ENCODE measurements at regions not wholly inside any gene's neighbourhood (a gene's known extent, or its start where the extent isn't known, plus 50 kb on each side); places are given as distances from the start of the nearest gene placed in this dataset.
"Not testable (repeated sequence)": the region's sequence is repeated elsewhere in the genome, so short reads cannot be mapped to it uniquely, and the experiment has no call there.

DNA sequence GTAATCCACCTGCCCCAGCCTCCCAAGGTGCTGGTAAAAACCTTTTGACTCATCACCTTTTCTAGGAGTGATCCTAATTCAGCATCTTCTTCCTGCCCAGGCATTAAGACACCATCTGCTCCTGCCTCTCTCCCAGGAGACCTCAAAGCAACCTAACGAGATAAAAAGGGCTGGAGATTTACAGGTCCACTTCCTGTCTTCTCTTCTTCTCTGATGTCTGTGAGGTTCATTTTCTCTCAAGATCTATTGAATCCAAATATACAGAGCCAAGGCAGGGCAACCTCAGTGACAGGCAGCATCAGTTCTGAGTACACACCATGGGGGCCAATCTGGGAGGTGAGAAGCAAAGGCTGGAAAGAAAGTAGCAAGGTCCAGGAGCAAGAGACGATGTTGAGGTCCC is 219.4 kb downstream of the SETD4 start:
- DNase-seq = no peak

DNA sequence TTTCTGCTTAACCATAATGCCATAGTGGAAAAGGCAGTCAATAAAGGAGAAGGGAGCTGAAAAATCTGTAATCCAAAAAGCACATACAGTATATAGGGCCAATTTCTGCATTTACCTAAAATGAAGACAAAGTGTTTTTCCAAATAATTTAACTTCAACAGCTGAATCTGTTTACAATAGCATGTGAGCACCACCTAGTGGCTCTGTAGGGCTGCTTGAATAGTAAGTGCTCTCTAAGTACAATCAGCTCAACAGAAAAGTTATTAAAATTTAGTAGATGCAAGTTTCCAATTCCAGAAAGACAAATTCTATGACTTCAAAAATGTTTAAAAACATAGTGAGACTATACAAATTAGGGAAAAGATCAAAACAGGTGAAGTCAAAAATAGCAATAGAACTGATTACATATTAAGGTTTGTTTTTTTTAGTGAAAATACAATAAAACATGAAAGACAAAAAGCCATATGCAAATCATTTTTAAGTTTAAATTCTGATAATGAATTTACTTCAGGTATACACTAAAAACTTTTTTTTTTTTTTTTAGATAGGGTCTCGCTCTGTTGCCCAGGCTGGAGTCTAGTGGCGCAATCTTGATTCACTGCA is 220.0 kb downstream of the SETD4 start:
- DNase-seq = peak; percentile 66

DNA sequence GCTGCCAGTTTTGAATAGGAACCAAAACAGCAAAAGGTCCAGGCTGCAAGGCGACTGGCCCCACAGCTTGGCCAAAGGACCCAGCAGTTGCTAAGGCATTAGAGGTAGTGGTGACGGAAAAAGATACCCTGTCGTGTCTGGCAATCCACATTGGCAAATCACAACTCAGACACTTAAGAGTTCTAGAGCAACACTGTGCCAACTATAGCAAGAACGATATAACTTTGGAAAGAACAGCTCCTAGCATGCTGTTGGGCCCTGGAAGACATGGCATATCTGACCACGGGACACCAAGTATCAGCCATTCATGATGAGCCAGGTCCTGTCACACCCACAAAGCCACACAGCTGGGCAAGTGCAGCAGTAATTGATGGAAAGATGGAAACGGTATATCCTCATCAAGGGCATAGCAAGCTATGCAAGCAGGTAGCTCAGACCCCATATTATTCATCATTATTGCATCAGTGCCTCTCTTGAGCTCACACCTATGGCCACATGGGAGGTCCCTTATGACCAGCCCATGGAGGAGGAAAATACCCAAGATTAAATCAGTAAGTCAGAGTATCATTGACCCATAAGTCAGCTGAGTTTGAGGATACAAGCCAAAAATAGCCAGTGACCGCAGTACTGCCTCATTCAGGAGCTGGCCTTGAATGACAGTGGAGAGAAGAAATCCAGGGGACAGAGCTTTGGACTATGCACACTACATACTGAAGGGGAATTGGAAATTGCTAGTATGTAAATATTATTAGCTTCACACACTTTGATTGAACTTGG is 221.2 kb downstream of the SETD4 start:
- DNase-seq = no peak

DNA sequence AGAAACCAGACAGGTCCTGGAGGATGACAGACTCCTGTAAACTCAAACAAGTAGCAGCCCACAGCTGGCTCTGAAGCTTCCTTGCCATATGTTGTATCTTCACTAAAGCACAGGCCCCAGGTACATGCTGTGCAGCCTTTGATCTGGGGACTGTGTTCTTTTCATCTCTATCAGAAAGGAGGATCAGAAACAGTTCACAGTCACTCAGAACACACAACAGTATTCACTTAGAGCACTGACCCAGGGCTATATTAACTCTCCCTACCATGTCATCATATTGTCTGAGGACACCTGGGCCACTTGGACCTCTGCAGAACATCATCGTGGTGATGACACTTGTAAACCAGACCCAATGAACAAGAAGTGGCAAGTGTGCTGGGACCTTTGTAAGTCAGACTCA is 222.0 kb downstream of the SETD4 start:
- DNase-seq = no peak

DNA sequence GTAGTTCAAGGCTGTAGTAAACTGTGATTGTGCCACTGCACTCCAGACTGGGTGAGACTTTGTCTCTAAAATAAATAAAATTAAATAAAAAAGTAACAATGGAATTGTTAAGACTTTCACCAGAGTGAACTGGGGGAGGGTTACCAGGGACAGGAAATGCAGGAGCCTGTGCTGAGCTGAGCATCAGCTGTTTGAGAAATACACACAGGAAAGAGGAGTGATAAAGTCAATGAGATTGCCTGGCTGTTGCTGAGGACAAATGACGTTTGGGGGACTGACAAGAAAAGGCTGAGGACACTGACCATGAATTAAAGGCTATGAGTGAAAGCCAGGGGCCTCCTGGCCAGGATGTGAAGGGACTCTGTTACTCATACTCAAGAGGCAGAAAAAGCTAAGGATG is 226.3 kb downstream of the SETD4 start:
- DNase-seq = no peak

DNA sequence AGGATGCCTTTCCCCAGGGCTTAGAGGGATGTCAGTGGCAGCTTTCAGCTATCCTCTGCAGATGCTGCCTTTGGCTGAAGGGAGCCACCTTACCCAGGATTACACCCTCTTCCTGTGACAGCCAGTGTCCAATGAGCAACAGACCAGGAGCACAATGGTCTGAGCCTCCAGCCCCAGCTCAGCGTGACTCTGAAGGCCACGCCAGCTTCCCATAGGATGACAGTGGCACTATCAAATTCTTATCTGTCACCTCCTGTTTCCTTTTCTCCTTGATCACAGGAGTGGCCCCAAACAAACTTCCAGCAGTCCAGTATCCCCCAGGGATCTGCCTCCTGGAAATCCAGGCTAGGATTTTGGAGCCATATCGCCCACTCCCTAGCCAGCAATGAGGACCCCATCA is 226.9 kb downstream of the SETD4 start:
- no peak for DNase-seq

DNA sequence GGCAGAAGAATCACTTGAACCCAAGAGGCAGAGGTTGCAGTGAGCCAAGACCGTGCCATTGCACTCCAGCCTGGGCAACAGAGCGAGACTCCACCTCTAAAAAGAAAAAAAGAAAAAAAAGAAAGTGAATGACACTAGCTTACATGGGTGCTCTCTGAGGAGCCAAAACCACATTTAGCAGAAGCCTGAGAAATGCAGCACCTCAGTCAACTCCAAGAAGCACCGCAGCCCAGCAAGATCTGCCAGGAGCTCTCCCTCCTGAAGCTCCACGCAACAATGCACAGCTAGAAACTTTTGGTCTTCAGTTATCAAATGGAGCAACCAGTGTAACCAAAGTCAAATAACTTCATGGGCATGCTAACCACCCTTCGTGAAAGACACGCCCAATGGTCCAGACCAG is 229.1 kb downstream of the SETD4 start:
- no peak for DNase-seq

DNA sequence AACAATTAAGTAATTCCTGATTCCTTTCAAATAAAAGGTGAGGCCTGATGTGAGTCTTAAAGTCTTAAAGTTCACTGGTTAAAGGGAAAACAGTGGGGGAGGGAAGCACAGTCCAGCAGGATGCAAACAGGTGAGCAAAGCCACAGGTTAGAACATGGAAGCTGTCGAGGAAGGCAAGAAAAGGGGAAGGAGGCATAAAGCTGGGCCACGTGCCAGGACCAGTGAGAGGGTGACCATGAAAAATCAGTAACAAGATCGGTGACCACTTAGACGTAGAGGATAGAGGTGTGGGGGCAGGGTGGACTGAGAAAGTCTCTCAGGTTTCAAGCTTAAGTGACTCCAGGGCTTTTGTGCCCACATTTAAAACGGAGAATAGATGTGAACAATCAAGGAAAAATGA is 231.3 kb downstream of the SETD4 start:
- peak; percentile 83 for DNase-seq

DNA sequence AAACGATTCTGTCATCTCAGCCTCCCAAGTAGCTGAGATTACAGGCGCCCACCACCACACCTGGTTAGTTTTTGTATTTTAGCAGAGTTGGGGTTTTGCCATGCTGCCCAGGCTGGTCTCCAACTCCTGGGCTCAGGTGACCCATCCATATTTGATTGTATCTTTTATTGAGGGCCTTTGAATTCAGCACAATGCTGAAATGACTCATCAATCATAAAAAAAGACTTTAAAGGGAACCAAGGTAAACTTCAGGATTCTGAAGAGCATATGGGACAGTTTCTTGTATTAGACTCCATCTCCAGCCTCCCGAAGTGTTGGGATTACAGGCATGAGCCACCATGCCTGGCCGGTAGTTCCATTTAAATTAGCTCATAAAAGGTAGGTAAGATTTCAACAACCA is 232.2 kb downstream of the SETD4 start:
- no peak for DNase-seq

DNA sequence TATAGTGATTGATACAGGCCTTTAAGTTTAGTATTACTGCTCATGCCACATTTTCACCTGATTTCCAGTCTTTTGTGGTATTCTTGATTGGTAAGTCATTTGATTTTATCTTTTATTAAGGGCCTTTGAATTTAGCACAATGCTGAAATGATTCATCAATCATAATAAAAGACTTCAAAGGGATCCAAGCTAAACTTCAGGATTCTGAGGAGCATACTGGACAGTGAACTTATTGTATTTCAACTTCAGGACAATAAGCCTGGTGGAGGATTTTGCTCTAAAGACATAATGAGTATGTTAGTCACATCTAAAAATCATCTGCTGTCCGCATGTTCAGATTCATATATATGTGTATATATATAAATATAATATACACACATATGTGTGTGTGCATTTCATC is 233.3 kb downstream of the SETD4 start:
- no peak for DNase-seq

DNA sequence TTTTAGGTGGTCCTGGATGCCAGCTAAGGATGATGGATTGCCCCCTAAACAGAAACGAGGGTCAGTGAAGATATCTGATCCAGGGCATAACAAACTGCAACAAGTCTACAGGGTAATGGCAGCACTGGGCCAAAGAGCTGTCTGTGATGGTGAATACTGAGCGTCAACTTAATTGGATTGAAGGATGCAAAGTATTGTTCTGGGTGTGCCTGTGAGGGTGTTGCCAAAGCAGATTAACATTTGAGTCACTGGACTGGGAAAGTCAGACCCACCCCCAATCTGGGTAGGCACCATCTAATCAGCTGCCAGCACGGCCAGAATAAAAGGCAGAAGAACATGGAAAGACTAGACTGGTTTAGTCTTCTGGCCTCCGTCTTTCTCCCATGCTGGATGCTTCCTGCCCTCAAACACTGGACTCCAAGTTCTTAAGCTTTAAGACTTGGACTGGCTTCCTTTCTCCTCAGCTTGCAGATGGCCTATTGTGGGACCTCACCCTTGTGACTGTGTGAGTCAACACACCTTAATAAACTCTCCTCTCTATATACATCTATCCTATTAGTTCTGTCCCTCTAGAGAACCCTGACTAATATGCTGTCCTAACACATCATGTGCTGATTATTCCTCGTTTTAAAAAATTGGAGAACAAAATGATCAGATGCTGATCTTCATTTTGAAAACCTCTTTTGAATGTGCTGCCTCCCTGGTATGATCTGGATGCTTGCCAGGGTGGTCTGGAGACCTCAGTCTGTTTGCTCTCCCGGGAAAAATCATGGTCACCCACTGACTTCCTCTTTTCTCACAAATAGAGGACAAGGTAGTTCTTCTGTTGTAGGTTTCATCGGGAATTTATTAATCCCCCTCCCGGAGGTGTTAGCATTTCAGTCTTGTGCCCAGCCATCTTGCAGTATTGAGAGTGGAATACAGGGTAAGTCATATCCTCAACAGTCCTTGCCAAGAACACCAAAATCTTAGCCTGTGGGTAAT is 234.7 kb downstream of the SETD4 start:
- no peak for DNase-seq

DNA sequence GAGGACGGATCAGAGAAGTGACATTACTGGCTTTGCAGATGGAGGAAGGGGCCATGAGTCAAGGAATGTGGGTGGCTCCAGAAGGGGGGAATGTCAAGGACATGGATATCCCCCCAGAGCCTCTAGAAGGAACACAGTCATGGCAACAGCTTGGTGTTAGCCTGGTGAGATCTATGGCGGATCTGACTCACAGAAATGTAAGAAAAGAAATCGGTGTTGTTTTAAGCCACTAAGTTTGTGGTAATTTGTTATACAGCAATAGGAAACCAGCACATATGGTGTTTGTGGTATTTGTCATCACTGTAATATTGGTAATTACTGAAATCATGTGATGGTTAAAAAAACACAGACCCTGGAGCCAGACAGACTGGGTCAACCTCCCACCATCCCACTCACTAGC is 236.2 kb downstream of the SETD4 start:
- DNase-seq = no peak

DNA sequence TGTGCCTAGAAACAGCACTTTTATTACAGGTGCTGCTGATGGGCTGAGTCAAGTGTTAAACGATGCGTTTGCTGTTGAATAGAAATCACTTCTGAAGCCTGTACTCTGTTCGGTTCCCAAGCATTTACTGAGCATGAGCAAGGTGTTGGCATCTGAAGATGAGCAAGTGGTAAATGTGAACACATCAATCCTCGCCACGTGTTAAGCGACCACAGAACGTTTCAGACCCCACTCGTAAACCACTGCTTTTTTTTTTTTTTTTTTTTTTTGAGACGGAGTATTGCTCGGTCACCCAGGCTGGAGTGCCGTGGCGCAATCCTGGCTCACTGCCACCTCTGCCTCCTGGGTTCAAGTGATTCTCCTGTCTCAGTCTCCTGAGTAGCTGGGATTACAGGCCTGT is 241.2 kb downstream of the SETD4 start:
- no peak for DNase-seq

DNA sequence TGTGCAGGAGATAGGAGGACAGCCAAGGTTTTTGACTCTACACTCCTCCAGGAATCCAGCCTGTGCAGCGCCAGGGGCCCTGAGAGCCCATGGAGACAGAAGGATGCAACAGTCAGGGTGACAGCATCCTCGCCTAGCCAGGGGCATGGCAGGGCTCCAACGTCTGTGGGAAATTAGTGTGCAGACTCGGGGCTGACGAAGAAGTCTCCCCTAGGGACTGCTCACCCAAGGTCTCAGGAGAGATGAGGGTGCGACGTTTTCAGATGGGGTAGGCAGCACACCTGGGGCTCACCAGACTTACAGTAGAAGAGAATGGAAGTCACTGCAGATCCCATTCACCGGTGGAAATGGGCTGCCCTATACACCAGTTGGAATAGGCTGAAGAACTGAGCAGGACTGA is 241.7 kb downstream of the SETD4 start:
- DNase-seq = no peak

DNA sequence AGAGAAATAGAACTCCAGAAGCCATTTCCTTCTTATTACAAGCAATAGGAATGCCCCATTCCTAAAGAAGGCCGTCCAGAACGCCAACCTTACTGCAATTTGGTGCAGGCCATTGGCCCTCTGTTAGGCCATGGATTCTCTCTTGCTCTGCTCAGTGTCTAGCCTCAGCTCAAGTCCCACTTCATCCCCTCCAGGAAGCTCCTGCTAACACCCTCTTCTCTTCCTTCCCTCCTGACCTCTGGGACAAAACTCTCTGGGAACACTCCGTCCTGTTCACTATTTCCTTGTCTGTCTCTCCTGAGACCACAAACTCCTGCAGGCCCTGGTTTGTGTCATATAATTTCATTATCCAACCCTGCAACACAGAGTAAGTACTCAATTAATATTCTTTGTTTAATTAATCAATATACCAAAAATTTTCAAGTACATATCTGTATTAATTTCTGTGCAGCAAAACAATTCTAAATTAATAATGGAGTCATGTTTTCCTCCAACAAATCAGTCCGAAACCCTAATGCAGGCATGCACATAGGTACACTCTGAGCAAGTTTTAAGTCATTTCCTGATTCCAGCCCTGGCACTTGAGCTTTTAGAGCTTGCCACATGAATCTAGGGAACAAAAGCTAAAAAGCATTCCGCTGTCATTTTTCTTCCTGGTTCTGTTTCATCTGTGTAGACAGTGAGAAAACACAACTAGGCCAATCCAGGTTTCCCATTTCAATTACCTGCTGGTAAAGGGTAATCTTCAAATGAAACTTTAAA is 245.3 kb downstream of the SETD4 start:
- DNase-seq = no peak

DNA sequence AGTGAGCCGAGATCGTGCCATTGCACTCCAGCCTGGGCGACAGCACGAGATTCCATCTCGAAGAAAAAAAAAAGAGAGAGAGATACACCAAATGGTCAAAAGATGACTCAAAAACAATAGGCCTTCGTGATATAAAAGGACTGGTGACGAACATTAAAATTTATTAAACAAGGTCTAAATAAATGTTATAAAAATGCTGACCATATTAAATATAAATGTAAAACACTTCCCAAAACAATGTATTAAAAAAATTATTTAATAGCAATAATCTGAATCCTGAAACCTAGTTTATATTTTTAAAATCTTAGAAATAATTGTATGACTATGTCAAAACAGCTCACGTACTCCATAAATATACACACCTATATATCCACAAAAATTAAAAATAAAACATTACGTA is 247.6 kb downstream of the SETD4 start:
- no peak for DNase-seq

DNA sequence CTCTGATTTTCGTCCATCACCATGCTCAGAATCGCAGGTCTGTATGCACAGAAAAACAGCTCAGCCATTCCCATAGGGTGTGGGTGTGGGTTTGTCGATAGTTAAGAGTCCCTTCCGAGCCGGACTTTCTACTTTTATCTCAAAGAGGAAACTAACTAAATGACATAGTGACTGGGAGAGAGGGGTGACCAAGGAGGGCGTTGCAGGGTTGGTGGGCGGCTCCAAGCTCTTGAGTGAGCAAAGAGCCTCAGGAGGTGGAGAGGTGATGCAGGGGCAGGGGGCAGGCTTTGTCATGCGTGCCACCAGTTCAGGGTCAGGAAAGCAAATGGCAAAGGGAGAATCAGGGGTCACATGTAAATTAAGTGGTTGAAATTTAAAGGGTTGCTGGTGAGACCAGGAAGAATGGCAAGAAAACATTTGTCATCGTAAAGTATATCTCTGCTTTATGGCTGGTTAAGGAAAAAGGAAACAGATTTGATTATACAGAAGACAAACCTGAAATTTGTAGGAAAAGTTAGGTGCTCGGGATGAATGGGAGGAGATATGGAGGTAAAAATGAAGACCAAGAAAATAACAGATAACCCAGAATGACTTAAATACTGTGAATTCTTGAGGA is 249.0 kb downstream of the SETD4 start:
- DNase-seq = no peak

DNA sequence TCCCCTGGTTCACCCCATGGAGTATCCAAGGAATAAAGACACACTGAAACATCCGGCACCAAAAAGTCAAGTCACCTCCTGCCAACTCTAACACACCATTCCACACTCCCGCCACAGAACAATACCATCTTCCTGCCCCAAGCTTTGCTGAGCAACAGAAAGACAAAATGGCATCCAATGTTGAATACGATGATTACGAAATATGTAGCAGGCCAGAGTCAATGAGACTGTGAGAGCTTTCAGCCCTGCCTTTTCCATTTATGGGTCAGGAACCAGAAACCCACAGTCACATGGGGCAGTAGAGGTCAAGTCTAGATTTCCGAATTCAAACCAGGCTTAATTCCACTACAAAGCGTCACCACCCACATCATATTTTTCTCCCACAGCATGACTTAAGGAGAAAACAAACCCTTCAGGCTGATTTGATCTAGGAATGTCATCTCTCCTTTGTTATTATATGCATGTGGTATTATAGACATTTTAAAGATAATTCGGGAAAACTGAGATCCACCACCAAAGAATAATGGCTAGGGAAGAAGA is 249.8 kb downstream of the SETD4 start:
- DNase-seq = no peak

DNA sequence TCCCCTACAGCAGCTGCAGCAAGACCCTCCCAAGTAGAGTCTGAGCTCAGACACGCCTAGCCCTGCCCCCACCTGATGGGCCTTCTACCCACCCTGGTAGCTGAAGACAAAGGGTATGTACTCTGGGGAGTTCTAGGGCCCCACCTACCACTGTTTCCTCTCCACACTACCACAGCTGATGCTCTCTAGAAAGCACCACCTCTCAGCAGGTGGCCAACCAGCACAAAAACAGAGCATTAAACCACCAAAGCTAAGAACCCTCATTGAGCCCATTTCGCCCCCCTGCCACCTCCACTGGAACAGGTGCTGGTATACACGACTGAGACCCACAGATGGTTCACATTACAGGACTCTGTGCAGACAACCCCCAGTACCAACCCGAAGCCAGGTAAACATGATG is 258.9 kb downstream of the SETD4 start:
- DNase-seq = peak; percentile 75

DNA sequence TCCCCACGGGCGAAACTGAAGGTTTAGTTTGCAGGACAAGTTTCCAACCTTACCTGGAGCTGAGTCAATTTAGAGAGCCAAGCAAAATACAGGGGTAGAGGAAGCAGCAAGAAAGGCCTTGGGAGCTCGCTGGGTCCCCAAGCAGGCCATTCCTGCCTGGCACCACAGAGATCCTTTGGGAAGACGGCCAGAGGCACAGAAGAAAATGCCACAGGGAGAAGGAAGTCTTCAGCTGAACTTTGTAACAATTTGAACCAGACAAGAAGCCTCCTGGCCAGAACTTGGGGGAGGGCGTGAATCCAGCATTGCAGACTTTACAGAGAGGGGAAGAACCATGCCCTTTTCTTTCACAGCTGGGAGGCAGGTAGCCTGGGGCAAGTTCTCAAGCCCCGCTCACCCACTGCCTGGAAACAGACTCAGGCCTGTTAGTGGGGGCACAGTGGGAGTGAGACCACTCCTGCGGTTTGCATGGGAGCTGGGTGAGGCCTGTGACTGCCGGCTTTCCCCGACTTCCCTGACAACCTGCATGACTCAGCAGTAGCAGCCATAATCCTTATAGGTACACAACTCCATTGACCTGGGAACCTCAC is 259.4 kb downstream of the SETD4 start:
- DNase-seq = not testable (repeated sequence)

DNA sequence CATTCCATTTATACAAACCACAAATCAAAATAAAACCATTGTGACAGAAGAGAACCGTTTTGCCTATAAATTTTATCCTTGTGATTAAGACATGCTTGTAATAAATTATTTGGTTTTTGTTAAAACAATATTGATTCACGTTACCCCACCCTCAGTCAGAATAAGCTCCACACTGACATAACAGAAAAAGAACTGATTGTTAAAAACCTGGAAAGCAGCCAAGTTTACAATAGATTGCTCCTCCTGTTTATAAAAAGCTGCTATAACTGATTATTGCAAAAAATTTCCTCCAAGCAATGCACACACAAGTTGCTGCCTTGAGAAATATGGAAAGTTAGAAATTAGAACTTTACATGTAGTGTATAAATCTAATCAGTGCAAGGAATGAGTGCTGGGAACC is 263.5 kb downstream of the SETD4 start:
- peak; percentile 84 for DNase-seq

DNA sequence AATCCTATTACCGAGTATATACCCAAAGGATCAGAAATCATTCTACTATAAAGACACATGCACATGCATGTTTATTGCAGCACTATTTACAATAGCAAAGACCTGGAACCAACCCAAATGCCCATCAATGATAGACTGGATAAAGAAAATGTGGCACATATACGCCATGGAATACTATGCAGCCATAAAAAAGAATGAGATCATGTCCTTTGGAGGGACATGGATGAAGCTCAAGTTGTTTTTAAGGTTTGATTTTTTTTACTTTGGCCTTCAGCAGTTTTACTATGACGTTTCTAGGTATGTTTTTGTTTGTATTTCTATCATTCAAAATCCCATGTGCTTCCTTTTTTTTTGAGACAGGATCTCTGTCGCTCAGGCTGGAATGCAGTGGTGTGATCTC is 265.8 kb downstream of the SETD4 start:
- not testable (repeated sequence) for DNase-seq
